ENCODE measurements at regions not wholly inside any gene's neighbourhood (a gene's known extent, or its start where the extent isn't known, plus 50 kb on each side); places are given as distances from the start of the nearest gene placed in this dataset.
A peak's percentile ranks its signal among the peaks of the same experiment; 100 is the strongest.

- Histone ChIP-seq H3K36me3 (ENCODE audit: low read depth, low read length) (no peaks in the 10 kb centered on the region), H4K20me1 (ENCODE audit: low read length) (no peaks in the 10 kb centered on the region), H3K4me1 (ENCODE audit: insufficient read depth, low read length) (peaks cover 30% of the 10 kb centered on the region), H3K9ac (ENCODE audit: low read length) (peak overlapping the region; percentile 53), H3K4me2 (ENCODE audit: low read length) (peak overlapping the region; percentile 73), H3K9me2 (replicated peaks; ENCODE audit: low read length) (no peaks in the 10 kb centered on the region), H3K79me2 (ENCODE audit: low read length) (no peaks in the 10 kb centered on the region), H3K4me3 (ENCODE audit: low read length) (peak overlapping the region; percentile 35; the same call in 1 of the 2 replicates), H3K27me3 (ENCODE audit: low read length) (no peaks in the 10 kb centered on the region), H3K27ac (ENCODE audit: low read length) (peak overlapping the region; percentile 95), H2AFZ (ENCODE audit: low read length) (no peak overlapping the region), H3K9me3 (ENCODE audit: low read length) (no peaks in the 10 kb centered on the region), H3F3A (ENCODE audit: low read length, unreplicated experiment) (no peaks in the 10 kb centered on the region)
- intact Hi-C loops (cut with micrococcal nuclease): loop anchor here (1.0 kb wide), 1 partner anchor 320 kb away; no protein-coding TSS in a partner anchor
- BruUV-seq (replicated peaks): no TSS peak
- ChIA-PET CTCF (no interaction called here), POLR2A (ENCODE audit: unreplicated experiment) (no interaction called here)
- DNase-seq (peak; percentile 62), ATAC-seq (peak; percentile 58)
- no peak for TF ChIP-seq EZH2 (IDR thresholded peaks at IDR 0.05; ENCODE audit: low read length, unreplicated experiment)
- no peak for TF ChIP-seq EZH2phosphoT487 (IDR thresholded peaks at IDR 0.05; ENCODE audit: borderline replicate concordance, low read length)
- TF ChIP-seq CTCF (conservative IDR thresholded peaks at IDR 0.05; ENCODE audit: low read depth, low read length): no peak
Measured at GRCh38 chr13:82947191-82947621, 935.1 kb downstream of the SLITRK1 start.

GRCh38 chr13:82938644-82939043 is 943.6 kb downstream of the SLITRK1 start:
- Histone ChIP-seq H3K36me3 (ENCODE audit: low read depth, low read length) (no peaks in the 10 kb centered on the region), H3K27ac (ENCODE audit: low read length) (no peak overlapping the region), H3K4me1 (ENCODE audit: insufficient read depth, low read length) (no peaks in the 10 kb centered on the region), H3K27me3 (ENCODE audit: low read length) (no peaks in the 10 kb centered on the region), H3K9me2 (replicated peaks; ENCODE audit: low read length) (no peaks in the 10 kb centered on the region), H3K9ac (ENCODE audit: low read length) (no peak overlapping the region), H4K20me1 (ENCODE audit: low read length) (no peaks in the 10 kb centered on the region), H3K4me2 (ENCODE audit: low read length) (no peak overlapping the region), H3K79me2 (ENCODE audit: low read length) (no peaks in the 10 kb centered on the region), H3F3A (ENCODE audit: low read length, unreplicated experiment) (no peaks in the 10 kb centered on the region), H3K9me3 (ENCODE audit: low read length) (no peaks in the 10 kb centered on the region), H3K4me3 (ENCODE audit: low read length) (no peak overlapping the region), H2AFZ (ENCODE audit: low read length) (no peak overlapping the region)
- ChIA-PET CTCF (no interaction called here), POLR2A (ENCODE audit: unreplicated experiment) (no interaction called here)
- BruUV-seq (replicated peaks): no TSS peak
- ATAC-seq: no peak
- intact Hi-C loops (cut with micrococcal nuclease): no loop called here
- TF ChIP-seq CTCF (conservative IDR thresholded peaks at IDR 0.05; ENCODE audit: low read depth, low read length) (no peak), EZH2phosphoT487 (IDR thresholded peaks at IDR 0.05; ENCODE audit: borderline replicate concordance, low read length) (no peak), EZH2 (IDR thresholded peaks at IDR 0.05; ENCODE audit: low read length, unreplicated experiment) (no peak)
- DNase-seq: no peak

- intact Hi-C loops (cut with micrococcal nuclease): no loop called here
- H3K9me3 ChIP-seq (ENCODE audit: low read length): no peaks in the 10 kb centered on the region
- ChIA-PET CTCF (interaction anchor here (0.6 kb wide), 1 partner anchor 28 kb away, joined by 7 read pairs; no protein-coding TSS in a partner anchor), POLR2A (ENCODE audit: unreplicated experiment) (no interaction called here)
- no peaks in the 10 kb centered on the region for H4K20me1 ChIP-seq (ENCODE audit: low read length)
- no peak overlapping the region for H3K9ac ChIP-seq (ENCODE audit: low read length)
- H3K4me1 ChIP-seq (ENCODE audit: insufficient read depth, low read length): no peaks in the 10 kb centered on the region
- no peak overlapping the region for H3K27ac ChIP-seq (ENCODE audit: low read length)
- DNase-seq (no peak), ATAC-seq (no peak)
- no peak overlapping the region for H3K4me2 ChIP-seq (ENCODE audit: low read length)
- TF ChIP-seq EZH2phosphoT487 (IDR thresholded peaks at IDR 0.05; ENCODE audit: borderline replicate concordance, low read length) (no peak), EZH2 (IDR thresholded peaks at IDR 0.05; ENCODE audit: low read length, unreplicated experiment) (no peak), CTCF (conservative IDR thresholded peaks at IDR 0.05; ENCODE audit: low read depth, low read length) (no peak)
- no peaks in the 10 kb centered on the region for H3K36me3 ChIP-seq (ENCODE audit: low read depth, low read length)
- no peak overlapping the region for H3K4me3 ChIP-seq (ENCODE audit: low read length)
- H3K9me2 ChIP-seq (replicated peaks; ENCODE audit: low read length): no peaks in the 10 kb centered on the region
- no peaks in the 10 kb centered on the region for H3K27me3 ChIP-seq (ENCODE audit: low read length)
- H2AFZ ChIP-seq (ENCODE audit: low read length): no peak overlapping the region
- BruUV-seq (replicated peaks): no TSS peak
- no peaks in the 10 kb centered on the region for H3F3A ChIP-seq (ENCODE audit: low read length, unreplicated experiment)
- H3K79me2 ChIP-seq (ENCODE audit: low read length): no peaks in the 10 kb centered on the region
Measured at GRCh38 chr13:82934000-82934399, 948.3 kb downstream of the SLITRK1 start.
